ENCODE measurements at regions not wholly inside any gene's neighbourhood (a gene's known extent, or its start where the extent isn't known, plus 50 kb on each side); places are given as distances from the start of the nearest gene placed in this dataset.

GRCh38 chr12:16719713-16720416 is 113.9 kb upstream of the LMO3 start:
- no peaks in the 10 kb centered on the region for H3K9me3 ChIP-seq (replicated peaks; ENCODE audit: insufficient read depth, low read length)
- H3K9ac ChIP-seq (ENCODE audit: low read length), result no peak overlapping the region
- no peaks in the 10 kb centered on the region for H3K27me3 ChIP-seq (replicated peaks; ENCODE audit: insufficient read depth, low read length)
- H3K4me1 ChIP-seq (ENCODE audit: low read length), result no peaks in the 10 kb centered on the region
- H3K27ac ChIP-seq (ENCODE audit: low read length), result no peak overlapping the region
- no peaks in the 10 kb centered on the region for H3K79me2 ChIP-seq (ENCODE audit: low read length)
- DNase-seq, result no peak
- no peak overlapping the region for H2AFZ ChIP-seq (ENCODE audit: low read length)
- TF ChIP-seq EZH2phosphoT487 (IDR thresholded peaks at IDR 0.05; ENCODE audit: low read length), result no peak
- H3K4me3 ChIP-seq (ENCODE audit: low read length), result no peak overlapping the region
- H3F3A ChIP-seq (ENCODE audit: insufficient read depth, low read length), result no peaks in the 10 kb centered on the region
- H3K4me2 ChIP-seq (ENCODE audit: low read depth, low read length), result no peak overlapping the region
- H3K36me3 ChIP-seq (replicated peaks; ENCODE audit: insufficient read depth, low read length), result no peaks in the 10 kb centered on the region
- H3K9me2 ChIP-seq (replicated peaks; ENCODE audit: insufficient read depth, low read length), result no peaks in the 10 kb centered on the region
- H4K20me1 ChIP-seq (ENCODE audit: insufficient read depth, low read length), result no peaks in the 10 kb centered on the region

GRCh38 chr12:16716928-16717327 is 111.0 kb upstream of the LMO3 start:
- Histone ChIP-seq H3K4me3 (ENCODE audit: low read length) (no peak overlapping the region), H3K27ac (ENCODE audit: low read length) (no peak overlapping the region)
- TF ChIP-seq EZH2 (optimal IDR thresholded peaks at IDR 0.05; ENCODE audit: low read depth, low read length) (no peak), EZH2phosphoT487 (IDR thresholded peaks at IDR 0.05; ENCODE audit: low read length) (no peak), CTCF (IDR thresholded peaks at IDR 0.05; ENCODE audit: low read length) (no peak)

GRCh38 chr12:16692099-16692498 is 86.1 kb upstream of the LMO3 start:
- DNase-seq, result no peak
- H3K27me3 ChIP-seq (replicated peaks; ENCODE audit: insufficient read depth, low read length), result no peaks in the 10 kb centered on the region
- TF ChIP-seq EZH2 (optimal IDR thresholded peaks at IDR 0.05; ENCODE audit: low read depth, low read length) (no peak), EZH2phosphoT487 (IDR thresholded peaks at IDR 0.05; ENCODE audit: low read length) (no peak), CTCF (IDR thresholded peaks at IDR 0.05; ENCODE audit: low read length) (no peak)
- H2AFZ ChIP-seq (ENCODE audit: low read length), result no peak overlapping the region
- no peaks in the 10 kb centered on the region for H3K79me2 ChIP-seq (ENCODE audit: low read length)
- no peaks in the 10 kb centered on the region for H3K9me3 ChIP-seq (replicated peaks; ENCODE audit: insufficient read depth, low read length)
- no peaks in the 10 kb centered on the region for H3K36me3 ChIP-seq (replicated peaks; ENCODE audit: insufficient read depth, low read length)
- no peak overlapping the region for H3K27ac ChIP-seq (ENCODE audit: low read length)
- no peaks in the 10 kb centered on the region for H3K9me2 ChIP-seq (replicated peaks; ENCODE audit: insufficient read depth, low read length)
- no peaks in the 10 kb centered on the region for H3K4me1 ChIP-seq (ENCODE audit: low read length)
- H4K20me1 ChIP-seq (ENCODE audit: insufficient read depth, low read length), result no peaks in the 10 kb centered on the region
- no peak overlapping the region for H3K4me3 ChIP-seq (ENCODE audit: low read length)
- no peak overlapping the region for H3K9ac ChIP-seq (ENCODE audit: low read length)
- H3F3A ChIP-seq (ENCODE audit: insufficient read depth, low read length), result no peaks in the 10 kb centered on the region
- no peak overlapping the region for H3K4me2 ChIP-seq (ENCODE audit: low read depth, low read length)

More at GRCh38 chr12:16716928-16717327, 111.0 kb upstream of the LMO3 start:
- Histone ChIP-seq H2AFZ (ENCODE audit: low read length) (no peak overlapping the region), H3K9me3 (replicated peaks; ENCODE audit: insufficient read depth, low read length) (no peaks in the 10 kb centered on the region), H3K9me2 (replicated peaks; ENCODE audit: insufficient read depth, low read length) (no peaks in the 10 kb centered on the region), H3K36me3 (replicated peaks; ENCODE audit: insufficient read depth, low read length) (no peaks in the 10 kb centered on the region), H3F3A (ENCODE audit: insufficient read depth, low read length) (no peaks in the 10 kb centered on the region), H3K4me1 (ENCODE audit: low read length) (no peaks in the 10 kb centered on the region), H3K9ac (ENCODE audit: low read length) (no peak overlapping the region), H3K79me2 (ENCODE audit: low read length) (no peaks in the 10 kb centered on the region), H3K4me2 (ENCODE audit: low read depth, low read length) (no peak overlapping the region), H4K20me1 (ENCODE audit: insufficient read depth, low read length) (no peaks in the 10 kb centered on the region), H3K27me3 (replicated peaks; ENCODE audit: insufficient read depth, low read length) (no peaks in the 10 kb centered on the region)
- DNase-seq, result no peak

- Histone ChIP-seq H3K4me3 (ENCODE audit: low read length) (no peak overlapping the region), H3K4me1 (ENCODE audit: low read length) (no peaks in the 10 kb centered on the region), H3K27ac (ENCODE audit: low read length) (no peak overlapping the region), H3K79me2 (ENCODE audit: low read length) (no peaks in the 10 kb centered on the region), H3K36me3 (replicated peaks; ENCODE audit: insufficient read depth, low read length) (no peaks in the 10 kb centered on the region), H3K4me2 (ENCODE audit: low read depth, low read length) (no peak overlapping the region), H2AFZ (ENCODE audit: low read length) (no peak overlapping the region), H3K27me3 (replicated peaks; ENCODE audit: insufficient read depth, low read length) (no peaks in the 10 kb centered on the region), H3K9me2 (replicated peaks; ENCODE audit: insufficient read depth, low read length) (no peaks in the 10 kb centered on the region), H4K20me1 (ENCODE audit: insufficient read depth, low read length) (no peaks in the 10 kb centered on the region), H3F3A (ENCODE audit: insufficient read depth, low read length) (no peaks in the 10 kb centered on the region), H3K9me3 (replicated peaks; ENCODE audit: insufficient read depth, low read length) (no peaks in the 10 kb centered on the region), H3K9ac (ENCODE audit: low read length) (no peak overlapping the region)
- TF ChIP-seq EZH2 (optimal IDR thresholded peaks at IDR 0.05; ENCODE audit: low read depth, low read length) (no peak), CTCF (IDR thresholded peaks at IDR 0.05; ENCODE audit: low read length) (no peak), EZH2phosphoT487 (IDR thresholded peaks at IDR 0.05; ENCODE audit: low read length) (no peak)
- no peak for DNase-seq
Observed at GRCh38 chr12:16691624-16692023, 85.7 kb upstream of the LMO3 start.

Measured in MM.1S (cell line).